Psoas muscle (tissue), 7 donors: ENCODE measurements at regions not wholly inside any gene's neighbourhood (a gene's known extent, or its start where the extent isn't known, plus 50 kb on each side); places are given as distances from the start of the nearest gene placed in this dataset.

Experiments used
- ATAC-seq, 4 donors: fragments of 200-7000 bp; cut with Tn5 transposase; one replicate each; pipeline ENCODE4 v1.9.1; 2020; ENCODE audit warnings: moderate library complexity in 3 of 4, mild to moderate bottlenecking in 2 of 4
- DNase-seq, 2 donors: peaks; one replicate each; pipeline ENCODE4 v3.0.0-alpha.2; 2020
- H3K27ac ChIP-seq: fragments of 200-600 bp; one replicate; pipeline ENCODE4 v1.8.0; 2022
- H3K27me3 ChIP-seq, 3 donors: fragments of 200-600 bp in 1 of 3; one replicate each; pipeline versions ENCODE4 v1.6.1 to v1.8.0; 2013 to 2022; ENCODE audit warnings: low read length in 2 of 3, mild to moderate bottlenecking in 2 of 3, moderate library complexity in 1 of 3; ENCODE audit not compliant: insufficient read depth in 3 of 3
- H3K36me3 ChIP-seq, 2 donors: fragments of 200-600 bp in 1 of 2; one replicate each; pipeline versions ENCODE4 v1.6.1 to v1.8.0; 2013 to 2022; ENCODE audit warnings: low read depth in 1 of 2, mild to moderate bottlenecking in 1 of 2, moderate library complexity in 1 of 2; ENCODE audit not compliant: insufficient read depth in 1 of 2
- H3K4me1 ChIP-seq: fragments of 200-600 bp; one replicate; pipeline ENCODE4 v1.8.0; 2022
- H3K4me3 ChIP-seq: fragments of 200-600 bp; one replicate; pipeline ENCODE4 v1.8.0; 2022; ENCODE audit warnings: mild to moderate bottlenecking
- H3K9me3 ChIP-seq: fragments of 200-600 bp; one replicate; pipeline ENCODE4 v1.8.0; 2022
- CTCF ChIP-seq: fragments of 200-600 bp; IDR thresholded peaks from one replicate; pipeline ENCODE4 v1.8.0; 2022; ENCODE audit warnings: antibody characterized with exemption
- WGBS, 3 donors: extraction: QIAGEN DNeasy Blood & Tissue Kit; methylation state at CpG; one replicate each; pipeline versions ENCODE4 v1.1.6 to v1.1.7; 2013; 5-methylcytosine and 5-hydroxymethylcytosine counted together
- intact Hi-C, 2 donors: fragments of 100-400 bp; cut with DNase I; formaldehyde crosslinking; loops; one replicate each; pipeline versions ENCODE4 v1.11.0 to v1.14.2; 2022
- donor health status: healthy with polysubstance abuse.
- donor health status: DM: no; HTN: no; CAD: no; lungs with moderate emphysema.
- donor health status: Bipolar disorder and iron deficiency.
- donor health status: healthy.
- donor health status: DM: yes; HTN: yes; CAD: no.
- donor health status: DM: no; HTN: no; CAD: no.
- donor health status: DM: yes; HTN: yes; CAD: no.

GRCh38 chr1:98406352-98407088, 255.0 kb upstream of the SNX7 start:
- WGBS, 3 donors, result 95 to 100% (median 96%) methylated on average over 1 of the region's 1 CpG
- no peaks in the 10 kb centered on the region for H3K9me3 ChIP-seq
- no peaks in the 10 kb centered on the region for H3K27me3 ChIP-seq
- no peak overlapping the region for H3K27ac ChIP-seq
- peak in 1 of 4 donors; percentile 37 for ATAC-seq
- no peak overlapping the region for H3K4me3 ChIP-seq
- H3K36me3 ChIP-seq, result no peaks in the 10 kb centered on the region
- DNase-seq, result no peak
- intact Hi-C loops, result no loop called here
- no peaks in the 10 kb centered on the region for H3K4me1 ChIP-seq
- TF ChIP-seq CTCF, result no peak

- TF ChIP-seq CTCF, result no peak
- DNase-seq (no peak), ATAC-seq (no peak)
- Histone ChIP-seq H3K4me3 (no peak overlapping the region), H3K4me1 (no peaks in the 10 kb centered on the region), H3K27me3 (no peaks in the 10 kb centered on the region), H3K27ac (no peak overlapping the region), H3K9me3 (no peaks in the 10 kb centered on the region), H3K36me3 (no peaks in the 10 kb centered on the region)
- WGBS, 3 donors, result 34 to 38% (median 38%) methylated on average over 3 of the region's 3 CpGs
- intact Hi-C loops, result no loop called here
Observed at GRCh38 chr1:98405581-98406074, 255.9 kb upstream of the SNX7 start.

- 75 to 82% (median 77%) methylated on average over 2 of the region's 2 CpGs for WGBS, 3 donors
- TF ChIP-seq CTCF, result no peak
- no peaks in the 10 kb centered on the region for H3K27me3 ChIP-seq
Observed at GRCh38 chr1:98404866-98405265, 256.7 kb upstream of the SNX7 start.

GRCh38 chr1:98403963-98404480, 257.5 kb upstream of the SNX7 start:
- no peak for ATAC-seq
- H3K4me3 ChIP-seq, result no peak overlapping the region
- H3K27ac ChIP-seq, result no peak overlapping the region
- no peak for TF ChIP-seq CTCF
- H3K27me3 ChIP-seq, result peaks cover 0 to 2% (median 0%) of the 10 kb centered on the region in 3 donors
- no peaks in the 10 kb centered on the region for H3K4me1 ChIP-seq
- H3K9me3 ChIP-seq, result no peaks in the 10 kb centered on the region
- no peaks in the 10 kb centered on the region for H3K36me3 ChIP-seq
- WGBS, 3 donors, result 60 to 63% (median 63%) methylated on average over 2 of the region's 2 CpGs
- intact Hi-C loops, result no loop called here
- no peak for DNase-seq

More at GRCh38 chr1:98404866-98405265, 256.7 kb upstream of the SNX7 start:
- H3K4me3 ChIP-seq, result no peak overlapping the region
- no peak overlapping the region for H3K27ac ChIP-seq
- no peaks in the 10 kb centered on the region for H3K4me1 ChIP-seq
- DNase-seq (no peak), ATAC-seq (no peak)
- no peaks in the 10 kb centered on the region for H3K9me3 ChIP-seq
- no peaks in the 10 kb centered on the region for H3K36me3 ChIP-seq
- intact Hi-C loops, result no loop called here
